Stomach (tissue), 4 donors: ENCODE measurements at regions not wholly inside any gene's neighbourhood (a gene's known extent, or its start where the extent isn't known, plus 50 kb on each side); places are given as distances from the start of the nearest gene placed in this dataset.

Source experiments
- CTCF ChIP-seq, 7 experiments: fragments of 450-650 bp in 4 of 7; fragments of 200-600 bp in 3 of 7; sonication (generic) in 3 of 7; IDR thresholded peaks; one replicate each; pipeline ENCODE4 v1.5.1; 2016 to 2019; ENCODE audit warnings: antibody characterized with exemption in 7 of 7, control low read depth in 2 of 7, mild to moderate bottlenecking in 1 of 7
- EP300 ChIP-seq: sonication (generic); formaldehyde crosslinking; IDR thresholded peaks from one replicate; pipeline ENCODE4 v1.6.1; 2017; ENCODE audit warnings: antibody characterized with exemption
- POLR2A ChIP-seq, 4 donors: fragments of 450-650 bp; IDR thresholded peaks; one replicate each; pipeline ENCODE4 v1.6.1; 2016; ENCODE audit warnings: antibody characterized with exemption in 4 of 4, control low read depth in 2 of 4, mild to moderate bottlenecking in 1 of 4, moderate library complexity in 1 of 4
- POLR2AphosphoS5 ChIP-seq, 3 donors: sonication (generic); formaldehyde crosslinking; IDR thresholded peaks; one replicate each; pipeline ENCODE4 v1.6.1; 2016; ENCODE audit warnings: antibody characterized with exemption in 3 of 3

- TF ChIP-seq EP300 = no peak
- TF ChIP-seq POLR2A (IDR thresholded peaks at IDR 0.05) = no peak
- TF ChIP-seq CTCF (IDR thresholded peaks at IDR 0.05) = no peak
- TF ChIP-seq POLR2AphosphoS5 (IDR thresholded peaks at IDR 0.05) = no peak
Measured at GRCh38 chr5:167725741-167726140, 565.7 kb upstream of the WWC1 start.
